HEK293 (cell line): ENCODE measurements at regions not wholly inside any gene's neighbourhood (a gene's known extent, or its start where the extent isn't known, plus 50 kb on each side); places are given as distances from the start of the nearest gene placed in this dataset.

ENCODE experiments used
- CTCF ChIA-PET: fragments of 350-600 bp; formaldehyde crosslinking; extraction: SDS; loops from one replicate; lab custom pipeline; 2021; ENCODE audit warnings: antibody characterized with exemption; lab: Yijun Ruan, JAX
- POLR2A ChIA-PET: fragments of 300-600 bp; formaldehyde crosslinking; extraction: SDS; loops from one replicate; lab custom pipeline; 2020; ENCODE audit warnings: antibody characterized with exemption, inconsistent platforms; lab: Yijun Ruan, JAX
- H3K27ac ChIP-seq: fragments of 200-500 bp; sonication (Bioruptor generic); 2 replicates; pipeline ENCODE4 v1.5.1; 2014; ENCODE audit warnings: low read depth, low read length, control low read depth, inconsistent platforms; ENCODE audit errors: extremely low read depth
- H3K36me3 ChIP-seq, 2 experiments: fragments of 200-500 bp in 1 of 2; sonication (Bioruptor generic) in 1 of 2; 1 replicate in 1 of 2; 2 replicates in 1 of 2; pipeline ENCODE4 v1.5.1; 2014 to 2017; ENCODE audit warnings: inconsistent platforms in 2 of 2, low read length in 2 of 2; ENCODE audit not compliant: control insufficient read depth in 2 of 2, insufficient read depth in 1 of 2
- H3K4me1 ChIP-seq: fragments of 200-500 bp; sonication (Bioruptor generic); 2 replicates; pipeline ENCODE4 v1.5.1; 2014; ENCODE audit warnings: mild to moderate bottlenecking, low read length, inconsistent platforms; ENCODE audit not compliant: control insufficient read depth, insufficient read depth
- H3K4me3 ChIP-seq: 2 replicates; pipeline ENCODE4 v1.5.1; 2011; ENCODE audit warnings: low read depth, mild to moderate bottlenecking, control low read depth, low read length, moderate library complexity
- H3K9me3 ChIP-seq: fragments of 200-500 bp; sonication (Bioruptor generic); 2 replicates; pipeline ENCODE4 v1.5.1; 2014; ENCODE audit warnings: low read depth, low read length, inconsistent platforms; ENCODE audit not compliant: control insufficient read depth, insufficient read depth
- BCL11B ChIP-seq: fragments of 450-650 bp; formaldehyde crosslinking; IDR thresholded peaks from 2 replicates; pipeline ENCODE4 v1.5.1; 2016; ENCODE audit warnings: low read depth, missing biosample characterization, missing genetic modification characterization
- GLI2 ChIP-seq: fragments of 450-650 bp; formaldehyde crosslinking; IDR thresholded peaks from 2 replicates; pipeline ENCODE4; 2017; ENCODE audit warnings: missing biosample characterization, missing genetic modification characterization, low read depth, borderline replicate concordance
- IKZF3 ChIP-seq: fragments of 450-650 bp; IDR thresholded peaks from 2 replicates; pipeline ENCODE4 v1.5.0; 2018; ENCODE audit warnings: missing biosample characterization, mild to moderate bottlenecking, missing genetic modification characterization, moderate library complexity
- PRDM1 ChIP-seq: fragments of 450-650 bp; formaldehyde crosslinking; IDR thresholded peaks from 2 replicates; pipeline ENCODE4; 2016; ENCODE audit warnings: missing biosample characterization, missing genetic modification characterization
- ZBTB1 ChIP-seq: fragments of 450-650 bp; formaldehyde crosslinking; IDR thresholded peaks from 2 replicates; pipeline ENCODE4 v1.5.1; 2016; ENCODE audit warnings: missing biosample characterization, missing genetic modification characterization
- ZBTB21 ChIP-seq: fragments of 450-650 bp; formaldehyde crosslinking; IDR thresholded peaks from 2 replicates; pipeline ENCODE4 v1.5.1; 2017; ENCODE audit warnings: missing biosample characterization, missing genetic modification characterization
- ZNF121 ChIP-seq: fragments of 450-650 bp; formaldehyde crosslinking; IDR thresholded peaks from 2 replicates; pipeline ENCODE4 v1.5.1; 2016; ENCODE audit warnings: missing biosample characterization, missing genetic modification characterization
- ZNF169 ChIP-seq: fragments of 450-650 bp; formaldehyde crosslinking; IDR thresholded peaks from 2 replicates; pipeline ENCODE4 v1.5.1; 2016; ENCODE audit warnings: missing biosample characterization, missing genetic modification characterization
- ZNF2 ChIP-seq: fragments of 450-650 bp; formaldehyde crosslinking; IDR thresholded peaks from 2 replicates; pipeline ENCODE4 v1.5.1; 2016; ENCODE audit warnings: missing biosample characterization, missing genetic modification characterization
- ZNF426 ChIP-seq: fragments of 450-650 bp; formaldehyde crosslinking; IDR thresholded peaks from 2 replicates; pipeline ENCODE4 v1.5.1; 2017; ENCODE audit warnings: missing biosample characterization, missing genetic modification characterization, mild to moderate bottlenecking, inconsistent platforms, moderate library complexity
- ZNF521 ChIP-seq: fragments of 450-650 bp; formaldehyde crosslinking; IDR thresholded peaks from 2 replicates; pipeline ENCODE4 v1.5.1; 2017; ENCODE audit warnings: missing biosample characterization, mild to moderate bottlenecking, missing genetic modification characterization
- ZNF623 ChIP-seq: fragments of 450-650 bp; formaldehyde crosslinking; IDR thresholded peaks from 2 replicates; pipeline ENCODE4 v1.5.1; 2016; ENCODE audit warnings: missing biosample characterization, missing genetic modification characterization
- ZNF76 ChIP-seq: fragments of 450-650 bp; formaldehyde crosslinking; IDR thresholded peaks from 2 replicates; pipeline ENCODE4; 2016; ENCODE audit warnings: low read depth, missing biosample characterization, missing genetic modification characterization, borderline replicate concordance
- ZNF768 ChIP-seq: fragments of 450-650 bp; formaldehyde crosslinking; IDR thresholded peaks from 2 replicates; pipeline ENCODE4 v1.5.1; 2018; ENCODE audit warnings: missing biosample characterization, mild to moderate bottlenecking, missing genetic modification characterization
- ZNF843 ChIP-seq: fragments of 450-650 bp; formaldehyde crosslinking; IDR thresholded peaks from 2 replicates; pipeline ENCODE4 v1.5.1; 2016; ENCODE audit warnings: missing biosample characterization, missing genetic modification characterization
- TF ChIP-seq, protein P1 (sequence below): fragments of 450-650 bp; formaldehyde crosslinking; IDR thresholded peaks from 2 replicates; pipeline ENCODE4 v1.5.1; 2017; ENCODE audit warnings: missing biosample characterization, missing genetic modification characterization
- TF ChIP-seq, protein P2 (sequence below): fragments of 450-650 bp; IDR thresholded peaks from 2 replicates; pipeline ENCODE4 v1.5.1; 2018; ENCODE audit warnings: missing biosample characterization, mild to moderate bottlenecking, missing genetic modification characterization

DNA sequence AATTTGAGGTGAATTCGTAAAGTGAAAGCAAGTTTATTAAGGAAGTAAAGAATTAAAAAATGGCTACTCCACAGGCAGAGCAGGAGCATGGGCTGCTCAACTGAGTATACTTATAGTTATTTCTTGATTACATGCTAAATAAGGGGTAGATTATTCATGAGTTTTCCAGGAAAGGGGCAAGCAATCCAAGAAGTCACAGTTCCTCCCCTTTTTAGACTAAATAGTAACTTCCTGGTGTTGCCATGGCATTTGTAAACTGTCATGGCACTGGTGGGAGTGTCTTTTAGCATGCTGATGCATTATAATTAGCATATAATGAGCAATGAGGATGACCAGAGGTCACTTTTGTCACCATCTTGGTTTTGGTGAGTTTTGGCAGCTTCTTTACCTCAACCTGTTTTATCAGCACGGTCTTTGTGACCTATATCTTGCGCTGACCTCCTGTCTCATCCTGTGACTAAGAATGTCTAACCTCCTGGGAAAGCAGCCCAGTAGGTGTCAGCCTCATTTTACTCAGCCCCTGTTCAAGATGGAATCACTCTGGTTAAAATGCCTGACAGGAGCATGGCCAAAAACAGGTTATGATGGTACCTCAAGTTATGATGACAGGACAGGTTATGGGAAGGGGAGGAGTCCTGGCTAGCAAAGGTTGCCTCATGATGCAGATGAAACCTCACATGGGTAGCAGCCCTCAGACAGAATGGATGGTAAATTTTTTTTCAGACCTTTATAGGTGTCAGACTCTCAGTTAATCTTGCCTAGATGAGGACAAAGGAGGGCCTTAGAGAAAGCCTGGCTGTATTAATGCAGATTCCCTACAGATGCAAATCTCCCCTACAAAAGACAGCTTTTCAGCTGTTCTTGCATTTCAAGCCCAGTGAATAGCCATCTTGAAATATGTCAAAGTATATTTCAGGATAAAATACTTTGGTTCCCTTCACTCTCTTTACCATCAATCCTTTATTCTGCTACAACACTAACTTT lies 49.7 kb downstream of the SIPA1L2 start:
- H3K4me3 ChIP-seq = no peak overlapping the region
- no peaks in the 10 kb centered on the region for H3K36me3 ChIP-seq
- H3K4me1 ChIP-seq = peaks cover 29% of the 10 kb centered on the region
- no peaks in the 10 kb centered on the region for H3K9me3 ChIP-seq
- H3K27ac ChIP-seq = no peak overlapping the region
- CTCF ChIA-PET = interaction anchor here (1.5 to 1.6 kb wide), 2 partner anchors 14 to 47 kb away, joined by 3 to 8 read pairs; no protein-coding TSS in a partner anchor
- TF ChIP-seq ZNF768 (tag by site-specific recombination) (no peak), ZNF521 (tag by site-specific recombination) (no peak), ZBTB21 (tag by site-specific recombination) (no peak), ZNF426 (tag by site-specific recombination) (no peak), ZNF843 (tag by site-specific recombination) (no peak)
- TF ChIP-seq, all 188 proteins: peak for 0
- POLR2A ChIA-PET = no interaction called here

DNA sequence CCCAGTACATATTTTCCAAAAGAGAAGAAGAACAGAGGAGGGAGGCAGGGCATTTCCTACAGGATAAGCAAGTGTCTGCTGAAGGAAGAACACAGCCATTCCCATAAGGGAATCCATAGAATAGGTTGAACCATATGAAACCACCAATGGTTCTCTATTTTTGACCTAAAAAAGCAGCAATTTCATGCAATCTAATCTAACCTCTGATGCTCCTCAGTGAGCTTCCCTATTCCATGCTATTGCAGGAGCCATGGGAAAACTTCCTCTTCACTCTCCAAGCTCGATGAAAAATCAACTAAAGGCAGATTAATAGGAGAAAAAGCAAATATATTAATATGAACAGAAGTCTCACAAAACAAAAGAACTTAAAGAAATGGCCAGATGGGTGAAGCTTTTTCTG lies 50.5 kb downstream of the SIPA1L2 start:
- no peak overlapping the region for H3K27ac ChIP-seq
- TF ChIP-seq IKZF3 (0 out of 2 replicates have a peak, but pooled peaks have one; percentile 8), BCL11B (tag by site-specific recombination) (no peak)
- H3K4me3 ChIP-seq = no peak overlapping the region
- POLR2A ChIA-PET = no interaction called here
- no peaks in the 10 kb centered on the region for H3K36me3 ChIP-seq
- H3K9me3 ChIP-seq = no peaks in the 10 kb centered on the region
- peaks cover 37% of the 10 kb centered on the region for H3K4me1 ChIP-seq
- CTCF ChIA-PET = interaction anchor here (1.2 to 1.6 kb wide), 3 partner anchors 10 to 47 kb away, joined by 3 to 8 read pairs (median 4); no protein-coding TSS in a partner anchor

DNA sequence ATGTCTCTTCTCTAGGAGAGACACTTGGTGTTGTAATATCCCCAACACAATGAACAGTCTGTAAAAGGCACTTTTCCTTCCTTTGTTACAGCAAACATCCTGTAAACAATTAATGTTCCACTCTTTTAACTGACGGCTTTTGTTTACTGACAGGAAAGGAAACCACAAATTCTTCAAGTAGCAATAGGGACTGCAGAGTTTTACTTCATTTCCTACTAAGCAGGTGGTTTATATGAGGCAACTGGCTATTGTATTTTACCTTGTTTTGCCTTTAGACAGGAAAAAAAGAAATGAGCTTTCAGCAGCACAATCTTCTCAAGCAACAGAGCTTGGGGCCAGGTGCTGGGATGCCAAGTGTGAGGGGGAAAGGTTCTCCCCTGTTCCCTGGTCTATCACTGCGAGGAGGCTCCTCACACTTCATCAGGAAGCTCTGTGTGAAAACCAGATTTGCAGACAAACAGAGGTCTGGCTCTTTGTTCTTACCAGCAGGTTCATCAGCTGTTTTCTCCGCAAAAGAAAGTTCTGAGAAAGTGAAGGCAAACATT lies 51.2 kb downstream of the SIPA1L2 start:
- Histone ChIP-seq H3K4me1 (peaks cover 43% of the 10 kb centered on the region), H3K9me3 (no peaks in the 10 kb centered on the region), H3K27ac (no peak overlapping the region), H3K4me3 (no peak overlapping the region), H3K36me3 (no peaks in the 10 kb centered on the region)
- CTCF ChIA-PET = interaction anchor here (0.6 to 1.6 kb wide), 4 partner anchors 9 to 1726 kb away, joined by 3 to 8 read pairs (median 4); no protein-coding TSS in a partner anchor
- TF ChIP-seq, protein P1, sequence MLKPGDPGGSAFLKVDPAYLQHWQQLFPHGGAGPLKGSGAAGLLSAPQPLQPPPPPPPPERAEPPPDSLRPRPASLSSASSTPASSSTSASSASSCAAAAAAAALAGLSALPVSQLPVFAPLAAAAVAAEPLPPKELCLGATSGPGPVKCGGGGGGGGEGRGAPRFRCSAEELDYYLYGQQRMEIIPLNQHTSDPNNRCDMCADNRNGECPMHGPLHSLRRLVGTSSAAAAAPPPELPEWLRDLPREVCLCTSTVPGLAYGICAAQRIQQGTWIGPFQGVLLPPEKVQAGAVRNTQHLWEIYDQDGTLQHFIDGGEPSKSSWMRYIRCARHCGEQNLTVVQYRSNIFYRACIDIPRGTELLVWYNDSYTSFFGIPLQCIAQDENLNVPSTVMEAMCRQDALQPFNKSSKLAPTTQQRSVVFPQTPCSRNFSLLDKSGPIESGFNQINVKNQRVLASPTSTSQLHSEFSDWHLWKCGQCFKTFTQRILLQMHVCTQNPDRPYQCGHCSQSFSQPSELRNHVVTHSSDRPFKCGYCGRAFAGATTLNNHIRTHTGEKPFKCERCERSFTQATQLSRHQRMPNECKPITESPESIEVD (tag by site-specific recombination) = peak; percentile 92
- TF ChIP-seq ZBTB21 (tag by site-specific recombination) (no peak), PRDM1 (tag by site-specific recombination) (peak; percentile 87), ZBTB1 (tag by site-specific recombination) (no peak), ZNF2 (no peak)
- POLR2A ChIA-PET = no interaction called here

DNA sequence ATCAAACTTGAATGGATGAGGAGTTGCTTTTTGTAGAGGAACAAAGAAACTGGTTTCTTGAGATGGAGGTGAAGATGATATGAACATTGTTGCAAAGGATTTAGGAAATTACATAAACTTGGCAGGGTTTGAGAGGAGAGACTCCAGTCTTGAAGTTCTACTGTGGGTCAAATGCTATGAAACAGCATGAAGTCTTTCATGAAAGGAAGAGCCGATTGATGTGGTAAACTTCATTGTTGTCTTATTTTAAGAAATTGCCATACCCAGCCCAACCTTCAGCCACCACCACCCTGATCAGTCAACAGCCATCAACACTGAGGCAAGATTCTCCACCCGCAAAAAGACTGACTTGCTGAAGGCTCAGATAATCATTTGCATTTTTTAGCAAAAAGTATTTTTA lies 52.2 kb downstream of the SIPA1L2 start:
- CTCF ChIA-PET = no interaction called here
- peaks cover 43% of the 10 kb centered on the region for H3K4me1 ChIP-seq
- POLR2A ChIA-PET = no interaction called here
- no peaks in the 10 kb centered on the region for H3K9me3 ChIP-seq
- no peak overlapping the region for H3K27ac ChIP-seq
- H3K36me3 ChIP-seq = no peaks in the 10 kb centered on the region
- no peak overlapping the region for H3K4me3 ChIP-seq
- no peak for TF ChIP-seq ZNF169 (tag by site-specific recombination)
- no peak for TF ChIP-seq ZNF76 (tag by site-specific recombination)
- TF ChIP-seq, protein P2, sequence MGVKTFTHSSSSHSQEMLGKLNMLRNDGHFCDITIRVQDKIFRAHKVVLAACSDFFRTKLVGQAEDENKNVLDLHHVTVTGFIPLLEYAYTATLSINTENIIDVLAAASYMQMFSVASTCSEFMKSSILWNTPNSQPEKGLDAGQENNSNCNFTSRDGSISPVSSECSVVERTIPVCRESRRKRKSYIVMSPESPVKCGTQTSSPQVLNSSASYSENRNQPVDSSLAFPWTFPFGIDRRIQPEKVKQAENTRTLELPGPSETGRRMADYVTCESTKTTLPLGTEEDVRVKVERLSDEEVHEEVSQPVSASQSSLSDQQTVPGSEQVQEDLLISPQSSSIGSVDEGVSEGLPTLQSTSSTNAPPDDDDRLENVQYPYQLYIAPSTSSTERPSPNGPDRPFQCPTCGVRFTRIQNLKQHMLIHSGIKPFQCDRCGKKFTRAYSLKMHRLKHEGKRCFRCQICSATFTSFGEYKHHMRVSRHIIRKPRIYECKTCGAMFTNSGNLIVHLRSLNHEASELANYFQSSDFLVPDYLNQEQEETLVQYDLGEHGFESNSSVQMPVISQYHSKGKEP = 0 out of 2 replicates have a peak, but pooled peaks have one; percentile 12
- TF ChIP-seq ZNF623 (tag by site-specific recombination) = no peak
- no peak for TF ChIP-seq ZNF426 (tag by site-specific recombination)
- TF ChIP-seq GLI2 (tag by site-specific recombination) = no peak
- no peak for TF ChIP-seq ZNF121 (tag by site-specific recombination)
